RPMI7951 (cell line): ENCODE measurements at regions not wholly inside any gene's neighbourhood (a gene's known extent, or its start where the extent isn't known, plus 50 kb on each side); places are given as distances from the start of the nearest gene placed in this dataset.

Source experiments
- DNase-seq: peaks from one replicate; pipeline ENCODE4 v3.0.0-alpha.2; 2012; ENCODE audit warnings: low read depth

DNA sequence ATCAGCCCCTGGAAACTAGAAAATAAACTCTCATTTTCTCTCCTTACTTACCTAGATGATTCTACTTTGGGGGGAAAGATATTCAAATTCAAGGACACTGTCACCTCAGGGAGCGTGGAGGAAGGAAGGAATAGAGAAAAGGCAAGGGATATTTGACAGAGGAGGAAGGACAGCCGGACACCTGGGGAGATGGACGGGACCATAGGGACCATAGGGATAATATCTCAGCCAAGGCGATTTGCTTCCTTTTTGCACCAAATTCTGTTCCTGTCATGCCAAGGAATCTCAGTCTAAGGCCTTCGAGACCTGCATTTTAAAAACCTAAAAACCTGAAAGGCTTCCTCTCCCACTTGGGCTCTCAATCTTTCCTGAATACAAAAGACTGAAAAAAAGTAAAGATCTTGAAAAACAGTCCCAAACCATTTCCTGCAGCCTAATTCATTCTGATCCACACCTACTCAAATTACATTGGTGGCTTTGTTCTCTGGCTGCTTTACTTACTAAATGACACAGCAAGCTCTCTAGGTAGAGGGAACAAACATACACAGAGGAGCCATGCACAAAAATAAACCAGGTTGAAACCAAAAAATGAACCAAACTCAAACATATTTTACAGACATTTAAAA, 73.9 kb upstream of the SLC24A5 start:
- DNase-seq, result no peak

DNA sequence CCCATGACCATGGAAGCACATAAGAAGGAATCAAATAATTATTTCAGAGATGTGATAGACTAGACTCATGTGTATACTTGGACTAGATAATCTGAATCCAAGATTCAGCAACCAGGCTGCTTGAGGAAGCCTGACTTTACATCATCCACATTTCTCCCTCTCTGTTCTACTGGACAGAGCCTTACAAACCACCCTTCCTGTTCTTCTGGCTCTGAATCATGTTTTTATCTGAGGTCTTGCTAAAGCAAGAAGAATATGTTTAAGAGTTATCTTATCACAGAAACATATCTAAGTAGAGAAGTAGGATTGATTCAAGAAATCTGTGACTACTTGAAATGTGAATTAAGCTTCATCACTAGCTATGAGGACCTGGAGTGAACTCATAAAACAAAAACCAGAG, 71.1 kb upstream of the SLC24A5 start:
- no peak for DNase-seq

- DNase-seq, result peak; percentile 9
Measured at GRCh38 chr15:48052946-48053345, 67.8 kb upstream of the SLC24A5 start.

DNA sequence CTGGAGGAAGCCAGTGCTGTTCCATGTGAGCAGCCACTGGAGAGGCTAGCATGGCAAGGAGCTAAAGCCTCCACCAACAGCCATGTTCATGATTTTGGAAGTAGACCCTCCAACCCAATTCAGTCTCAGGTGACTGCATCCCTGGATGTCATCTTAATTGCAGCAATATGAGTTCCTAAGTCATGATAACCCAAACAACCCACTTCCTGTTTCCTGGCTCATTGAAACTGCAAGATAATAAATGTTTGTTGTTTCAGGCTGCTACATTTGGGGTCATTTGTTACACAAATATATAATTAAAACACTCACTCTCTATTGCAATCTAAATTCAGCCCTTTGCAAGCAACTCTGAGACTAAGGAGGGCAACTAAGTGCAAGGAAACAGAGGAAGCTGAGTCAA, 62.4 kb upstream of the SLC24A5 start:
- DNase-seq, result no peak

GRCh38 chr15:48059791-48060190, 61.0 kb upstream of the SLC24A5 start:
- DNase-seq, result no peak

DNA sequence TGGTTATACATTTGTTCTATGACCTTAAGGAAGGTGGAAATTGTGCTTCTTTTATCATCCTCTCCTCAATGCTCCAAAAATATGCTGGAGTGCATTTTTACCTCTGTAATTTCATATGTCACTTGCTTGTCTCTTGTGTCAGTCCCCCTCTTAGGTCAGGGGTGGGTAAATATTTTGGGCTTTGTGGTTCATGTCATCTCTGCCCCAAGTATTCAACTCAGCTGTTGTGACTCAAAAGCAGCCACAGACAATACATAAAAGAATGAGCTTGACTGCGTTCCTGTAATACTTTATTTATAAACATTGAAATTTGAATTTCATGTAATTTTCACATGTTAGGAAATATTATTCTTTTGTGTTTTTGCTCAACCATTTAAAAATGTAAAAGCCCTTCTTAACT, 60.4 kb upstream of the SLC24A5 start:
- no peak for DNase-seq

- DNase-seq, result no peak
Measured at GRCh38 chr15:48061605-48062004, 59.2 kb upstream of the SLC24A5 start.

GRCh38 chr15:48062148-48062872, 58.5 kb upstream of the SLC24A5 start:
- DNase-seq, result peak; percentile 56

- no peak for DNase-seq
Measured at GRCh38 chr15:48063411-48063985, 57.3 kb upstream of the SLC24A5 start.

- no peak for DNase-seq
Measured at GRCh38 chr15:48064421-48064820, 56.4 kb upstream of the SLC24A5 start.

DNA sequence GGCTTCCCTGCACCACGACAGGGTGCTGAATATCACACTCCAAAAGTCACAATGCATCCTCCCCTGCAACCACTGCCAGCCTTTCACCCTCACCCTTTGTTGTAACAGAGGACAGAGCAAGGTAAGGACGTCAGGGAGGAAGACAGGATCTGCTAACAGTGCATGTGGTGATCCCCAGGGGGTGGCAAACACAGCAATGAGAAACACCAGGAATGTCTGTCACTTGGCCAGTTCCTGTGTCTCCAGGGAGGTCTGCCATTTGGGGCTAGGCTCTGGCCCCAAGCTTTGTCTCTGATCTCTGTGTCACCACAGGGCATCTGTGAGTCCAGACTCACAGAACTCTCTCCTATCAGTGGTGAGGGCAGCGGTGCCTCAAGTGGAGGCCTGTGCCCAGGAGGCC, 54.3 kb upstream of the SLC24A5 start:
- peak; percentile 18 for DNase-seq
